ENCODE measurements at regions not wholly inside any gene's neighbourhood (a gene's known extent, or its start where the extent isn't known, plus 50 kb on each side); places are given as distances from the start of the nearest gene placed in this dataset.

DNA sequence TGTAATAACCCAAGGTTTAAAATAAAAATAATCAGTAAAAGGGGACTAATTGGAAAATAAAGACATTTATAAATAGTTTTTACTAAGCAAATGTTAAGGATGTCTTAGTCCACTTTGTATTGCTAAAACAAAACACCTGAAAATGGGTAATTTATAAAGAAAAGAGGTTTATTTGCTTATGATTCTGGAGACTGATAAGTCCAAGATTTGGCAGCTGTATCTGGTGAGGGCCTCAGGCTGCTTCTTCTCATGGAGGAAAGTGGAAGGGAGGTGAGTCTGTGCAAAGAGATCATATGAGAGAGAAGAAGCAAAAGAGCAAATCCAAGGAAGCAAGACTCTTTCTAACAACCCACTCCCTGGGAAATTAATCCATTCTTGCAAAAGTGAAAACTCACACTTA, 299.5 kb downstream of the DSC3 start:
- TF ChIP-seq CTCF (IDR thresholded peaks at IDR 0.05) (no peak), POLR2A (IDR thresholded peaks at IDR 0.05) (no peak)

Data from heart left ventricle (tissue), 13 donors.